ENCODE measurements at regions not wholly inside any gene's neighbourhood (a gene's known extent, or its start where the extent isn't known, plus 50 kb on each side); places are given as distances from the start of the nearest gene placed in this dataset.

GRCh38 chr6:40887079-40887791 is 151.8 kb downstream of the UNC5CL start:
- H3K9ac ChIP-seq (ENCODE audit: insufficient read depth, low read depth, low read length) = no peak overlapping the region
- ATAC-seq = peak; percentile 60
- in situ Hi-C loops (cut with HindIII; ENCODE audit: extremely low pct_ligation_motif_present, low pct_unique_long_range_greater_than_20kb) = no loop called here
- TF ChIP-seq ATF1 (CRISPR knock-in tag; IDR thresholded peaks at IDR 0.05) = no peak
- TF ChIP-seq HNF1A (IDR thresholded peaks at IDR 0.05; ENCODE audit: low read depth) = no peak
- 0 out of 2 replicates have a peak, but pooled peaks have one; percentile 20 for TF ChIP-seq HNF1A (CRISPR knock-in tag; IDR thresholded peaks at IDR 0.05; ENCODE audit: borderline replicate concordance)
- no peak overlapping the region for H3K4me2 ChIP-seq (ENCODE audit: low read depth, low read length)
- H3K79me2 ChIP-seq (ENCODE audit: insufficient read depth, low read length) = no peaks in the 10 kb centered on the region
- H3K4me1 ChIP-seq (ENCODE audit: insufficient read depth, low read length) = peaks cover 57% of the 10 kb centered on the region
- FAIRE-seq = no peak
- intact Hi-C loops (cut with micrococcal nuclease; ENCODE audit: unreplicated experiment) = no loop called here
- no peak for DNase-seq (ENCODE audit: low spot score)
- CTCF ChIA-PET (ENCODE audit: low intra/inter-chr PET ratio, low total read pairs) = no interaction called here
- H3K27me3 ChIP-seq (ENCODE audit: control insufficient read depth in 1 of 2, insufficient read depth in 2 of 2, low read length in 2 of 2) = peaks cover 2 to 23% of the 10 kb centered on the region in 2 experiments; a peak in 3 of 5 replicates
- H3K4me3 ChIP-seq (replicated peaks in 1 of 3; ENCODE audit: insufficient read depth in 1 of 3, low read depth in 2 of 3, low read length in 3 of 3) = no peak overlapping the region
- WGBS (ENCODE audit: low lambda C conversion rate) = 31% methylated on average over 8 of the region's 8 CpGs
- H4K20me1 ChIP-seq (ENCODE audit: insufficient read depth, low read length) = no peaks in the 10 kb centered on the region
- no peaks in the 10 kb centered on the region for H3K36me3 ChIP-seq (replicated peaks in 1 of 2; ENCODE audit: control insufficient read depth in 1 of 2, insufficient read depth in 2 of 2, low read length in 2 of 2)
- POLR2A ChIA-PET = no interaction called here
- no peak overlapping the region for H3K27ac ChIP-seq (ENCODE audit: extremely low read length, insufficient read depth, low read length)
- H3K9me3 ChIP-seq (ENCODE audit: low read length) = no peaks in the 10 kb centered on the region
- BruUV-seq (replicated peaks) = no TSS peak
- no peak overlapping the region for H2AFZ ChIP-seq (ENCODE audit: low read length)
